AG04450 (cell line): ENCODE measurements at regions not wholly inside any gene's neighbourhood (a gene's known extent, or its start where the extent isn't known, plus 50 kb on each side); places are given as distances from the start of the nearest gene placed in this dataset.

ENCODE experiments used
- CTCF ChIA-PET: fragments of 300-600, 350-600 bp; formaldehyde crosslinking; extraction: SDS; loops from one replicate; lab custom pipeline; 2022; ENCODE audit warnings: antibody characterized with exemption, inconsistent platforms; lab: Charles Lee
- POLR2A ChIA-PET: fragments of 350-600 bp; formaldehyde crosslinking; extraction: SDS; loops from one replicate; lab custom pipeline; 2021; ENCODE audit warnings: antibody characterized with exemption, inconsistent platforms; lab: Yijun Ruan, JAX
- DNase-seq: peaks from one replicate; pipeline ENCODE4 v3.0.0-alpha.2; 2011; ENCODE audit warnings: low read depth, low spot score
- H3K27ac ChIP-seq: one replicate; pipeline ENCODE4 v1.5.1; 2012; ENCODE audit warnings: low read depth, low read length, control low read depth
- H3K27me3 ChIP-seq: one replicate; pipeline ENCODE4 v1.6.0; 2012; ENCODE audit warnings: low read length; ENCODE audit not compliant: control insufficient read depth, insufficient read depth
- H3K4me3 ChIP-seq: 2 replicates; pipeline ENCODE4 v1.5.1; 2011; ENCODE audit warnings: mild to moderate bottlenecking, low read depth, low read length, control low read depth
- H3K9me3 ChIP-seq: 2 replicates; pipeline ENCODE4 v1.5.1; 2012; ENCODE audit warnings: low read length; ENCODE audit not compliant: control insufficient read depth, insufficient read depth
- CTCF ChIP-seq: IDR thresholded peaks from 2 replicates; pipeline ENCODE4 v1.5.1; 2011; ENCODE audit warnings: low read depth, low read length, control low read depth, inconsistent platforms

- no peak for TF ChIP-seq CTCF
- Histone ChIP-seq H3K4me3 (no peak overlapping the region), H3K27me3 (no peaks in the 10 kb centered on the region), H3K27ac (no peak overlapping the region), H3K9me3 (peaks cover 5% of the 10 kb centered on the region; the same call in 1 of the 2 replicates)
- CTCF ChIA-PET, result no interaction called here
- DNase-seq, result no peak
- POLR2A ChIA-PET, result no interaction called here
Observed at GRCh38 chr14:101331141-101331525, 230.2 kb upstream of the DIO3 start.

GRCh38 chr14:101331661-101332169 is 229.6 kb upstream of the DIO3 start:
- Histone ChIP-seq H3K27me3 (no peaks in the 10 kb centered on the region), H3K4me3 (no peak overlapping the region), H3K27ac (no peak overlapping the region), H3K9me3 (peaks cover 5% of the 10 kb centered on the region; the same call in 1 of the 2 replicates)
- DNase-seq, result no peak
- TF ChIP-seq CTCF, result no peak
- CTCF ChIA-PET, result no interaction called here
- POLR2A ChIA-PET, result no interaction called here

- ChIA-PET CTCF (no interaction called here), POLR2A (no interaction called here)
Observed at GRCh38 chr14:101332281-101332680, 229.0 kb upstream of the DIO3 start.

GRCh38 chr14:101333335-101334280 is 227.7 kb upstream of the DIO3 start:
- no peak for TF ChIP-seq CTCF
- Histone ChIP-seq H3K27me3 (peaks cover 2% of the 10 kb centered on the region), H3K27ac (no peak overlapping the region), H3K9me3 (peaks cover 5% of the 10 kb centered on the region; the same call in 1 of the 2 replicates), H3K4me3 (no peak overlapping the region)
- DNase-seq, result no peak
- ChIA-PET POLR2A (no interaction called here), CTCF (no interaction called here)

More at GRCh38 chr14:101332281-101332680, 229.0 kb upstream of the DIO3 start:
- Histone ChIP-seq H3K4me3 (no peak overlapping the region), H3K9me3 (peaks cover 5% of the 10 kb centered on the region; the same call in 1 of the 2 replicates), H3K27ac (no peak overlapping the region), H3K27me3 (peaks cover 2% of the 10 kb centered on the region)
- TF ChIP-seq CTCF, result no peak
- DNase-seq, result no peak

- H3K27me3 ChIP-seq, result peaks cover 2% of the 10 kb centered on the region
- H3K27ac ChIP-seq, result no peak overlapping the region
- no peak for TF ChIP-seq CTCF
- DNase-seq, result no peak
- no peak overlapping the region for H3K4me3 ChIP-seq
- peaks cover 5% of the 10 kb centered on the region; the same call in 1 of the 2 replicates for H3K9me3 ChIP-seq
- CTCF ChIA-PET, result no interaction called here
- POLR2A ChIA-PET, result no interaction called here
Observed at GRCh38 chr14:101334656-101335055, 226.6 kb upstream of the DIO3 start.
